Neural crest cell (in vitro differentiated cells): ENCODE measurements at regions not wholly inside any gene's neighbourhood (a gene's known extent, or its start where the extent isn't known, plus 50 kb on each side); places are given as distances from the start of the nearest gene placed in this dataset.

Source experiments
- DNase-seq: peaks from one replicate; pipeline ENCODE4 v3.0.0; 2021; ENCODE audit warnings: low read depth, mixed read lengths, low spot score
- H3K27ac Mint-ChIP-seq: one replicate; pipeline ENCODE4 v1.8.0; 2021; ENCODE audit warnings: mild to moderate bottlenecking, mixed read lengths; ENCODE audit not compliant: unreplicated experiment
- H3K27me3 Mint-ChIP-seq: 2 replicates; pipeline ENCODE4 v1.8.0; 2021; ENCODE audit warnings: low read depth, mild to moderate bottlenecking, mixed read lengths
- H3K36me3 Mint-ChIP-seq: 2 replicates; pipeline ENCODE4 v1.8.0; 2021; ENCODE audit warnings: low read depth, mild to moderate bottlenecking, mixed read lengths
- H3K4me1 Mint-ChIP-seq: 2 replicates; pipeline ENCODE4 v1.8.0; 2021; ENCODE audit warnings: mixed read lengths
- H3K4me3 Mint-ChIP-seq: one replicate; pipeline ENCODE4 v1.8.0; 2021; ENCODE audit warnings: mild to moderate bottlenecking, mixed read lengths
- H3K9me3 Mint-ChIP-seq: 2 replicates; pipeline ENCODE4 v1.8.0; 2021; ENCODE audit warnings: mixed read lengths
- CTCF ChIP-seq: fragments of 200-600 bp; sonication (generic); conservative IDR thresholded peaks from 2 replicates; pipeline ENCODE4 v1.5.0; 2021; ENCODE audit warnings: antibody characterized with exemption, mild to moderate bottlenecking

GRCh38 chrX:46305431-46305830, 239.8 kb downstream of the ZNF674 start:
- Mint-ChIP-seq H3K27ac (no peak overlapping the region), H3K4me1 (no peaks in the 10 kb centered on the region), H3K9me3 (peaks cover 18% of the 10 kb centered on the region), H3K27me3 (no peaks in the 10 kb centered on the region), H3K4me3 (no peak overlapping the region), H3K36me3 (peaks cover 8% of the 10 kb centered on the region)
- DNase-seq, result no peak
- TF ChIP-seq CTCF, result no peak

GRCh38 chrX:46301903-46302302, 243.3 kb downstream of the ZNF674 start:
- H3K36me3 Mint-ChIP-seq, result peaks cover 8% of the 10 kb centered on the region
- no peaks in the 10 kb centered on the region for H3K27me3 Mint-ChIP-seq
- no peak overlapping the region for H3K27ac Mint-ChIP-seq
- no peak for DNase-seq
- no peak for TF ChIP-seq CTCF
- H3K4me1 Mint-ChIP-seq, result no peaks in the 10 kb centered on the region
- no peak overlapping the region for H3K4me3 Mint-ChIP-seq
- H3K9me3 Mint-ChIP-seq, result peaks cover 19% of the 10 kb centered on the region

GRCh38 chrX:46298821-46299220, 246.4 kb downstream of the ZNF674 start:
- TF ChIP-seq CTCF, result no peak
- H3K36me3 Mint-ChIP-seq, result no peaks in the 10 kb centered on the region
- H3K4me3 Mint-ChIP-seq, result no peak overlapping the region
- peaks cover 6% of the 10 kb centered on the region for H3K9me3 Mint-ChIP-seq
- H3K4me1 Mint-ChIP-seq, result no peaks in the 10 kb centered on the region
- H3K27ac Mint-ChIP-seq, result no peak overlapping the region
- H3K27me3 Mint-ChIP-seq, result no peaks in the 10 kb centered on the region
- DNase-seq, result no peak

- peaks cover 3% of the 10 kb centered on the region for H3K36me3 Mint-ChIP-seq
- peaks cover 13% of the 10 kb centered on the region for H3K9me3 Mint-ChIP-seq
- no peaks in the 10 kb centered on the region for H3K27me3 Mint-ChIP-seq
- H3K4me1 Mint-ChIP-seq, result no peaks in the 10 kb centered on the region
- no peak for TF ChIP-seq CTCF
- H3K4me3 Mint-ChIP-seq, result no peak overlapping the region
- H3K27ac Mint-ChIP-seq, result no peak overlapping the region
- DNase-seq, result no peak
These were observed 249.3 kb downstream of the ZNF674 start for GRCh38 chrX:46295963-46296362.

- Mint-ChIP-seq H3K27ac (no peak overlapping the region), H3K4me3 (no peak overlapping the region), H3K36me3 (peaks cover 3% of the 10 kb centered on the region), H3K4me1 (no peaks in the 10 kb centered on the region), H3K27me3 (no peaks in the 10 kb centered on the region), H3K9me3 (peaks cover 19% of the 10 kb centered on the region)
- no peak for DNase-seq
- no peak for TF ChIP-seq CTCF
These were observed 251.0 kb downstream of the ZNF674 start for GRCh38 chrX:46294234-46294633.

- Mint-ChIP-seq H3K4me1 (peaks cover 7% of the 10 kb centered on the region), H3K9me3 (peaks cover 6% of the 10 kb centered on the region), H3K4me3 (no peak overlapping the region), H3K27me3 (no peaks in the 10 kb centered on the region), H3K36me3 (no peaks in the 10 kb centered on the region), H3K27ac (no peak overlapping the region)
- TF ChIP-seq CTCF, result no peak
- no peak for DNase-seq
These were observed 265.3 kb downstream of the ZNF674 start for GRCh38 chrX:46279925-46280313.
